Activated naive CD4-positive, alpha-beta T cell treated with anti-CD3 and anti-CD28 coated beads, Interleukin-2, amount 50 U/mL, for 72 hours (primary cell): ENCODE measurements at regions not wholly inside any gene's neighbourhood (a gene's known extent, or its start where the extent isn't known, plus 50 kb on each side); places are given as distances from the start of the nearest gene placed in this dataset.

Experiments used
- ATAC-seq, 2 donors: fragments of 150-1000 bp; cut with Tn5 transposase; 2 replicates each; pipeline ENCODE4 v1.10.0; 2021; ENCODE audit warnings: mild to moderate bottlenecking in 2 of 2, moderate library complexity in 2 of 2
- DNase-seq, 2 donors: peaks; one replicate each; pipeline ENCODE4 v3.0.0; 2021 to 2022; ENCODE audit warnings: low spot score in 2 of 2
- H3K27ac Mint-ChIP-seq, 2 donors: one replicate each; pipeline ENCODE4 v1.8.0; 2022; ENCODE audit warnings: mild to moderate bottlenecking in 2 of 2, mixed read lengths in 2 of 2
- H3K36me3 Mint-ChIP-seq, 2 donors: one replicate each; pipeline ENCODE4 v1.8.0; 2022; ENCODE audit warnings: mixed read lengths in 2 of 2
- H3K9me3 Mint-ChIP-seq, 2 donors: one replicate each; pipeline ENCODE4 v1.8.0; 2022; ENCODE audit warnings: mixed read lengths in 2 of 2

GRCh38 chr1:163725551-163725950 lies 403.8 kb downstream of the NUF2 start:
- peaks cover 0 to 9% of the 10 kb centered on the region in 2 donors for H3K36me3 Mint-ChIP-seq
- DNase-seq = no peak
- ATAC-seq = no peak
- peaks cover 19 to 20% of the 10 kb centered on the region in 2 donors for H3K9me3 Mint-ChIP-seq
- no peak overlapping the region for H3K27ac Mint-ChIP-seq

GRCh38 chr1:163730411-163730821 lies 408.7 kb downstream of the NUF2 start:
- DNase-seq (no peak), ATAC-seq (no peak)
- Mint-ChIP-seq H3K27ac (no peak overlapping the region), H3K9me3 (peaks cover 19 to 22% of the 10 kb centered on the region in 2 donors), H3K36me3 (peaks cover 0 to 9% of the 10 kb centered on the region in 2 donors)

GRCh38 chr1:163737261-163737660 lies 415.5 kb downstream of the NUF2 start:
- H3K36me3 Mint-ChIP-seq = peaks cover 0 to 5% of the 10 kb centered on the region in 2 donors
- H3K9me3 Mint-ChIP-seq = peaks cover 10 to 11% of the 10 kb centered on the region in 2 donors
- no peak overlapping the region for H3K27ac Mint-ChIP-seq
- no peak for DNase-seq
- no peak for ATAC-seq

GRCh38 chr1:163744301-163744887 lies 422.6 kb downstream of the NUF2 start:
- no peak overlapping the region for H3K27ac Mint-ChIP-seq
- peaks cover 20 to 33% of the 10 kb centered on the region in 2 donors for H3K9me3 Mint-ChIP-seq
- ATAC-seq (no peak), DNase-seq (no peak)
- H3K36me3 Mint-ChIP-seq = peaks cover 0 to 21% of the 10 kb centered on the region in 2 donors

- no peak overlapping the region for H3K27ac Mint-ChIP-seq
- no peak for ATAC-seq
These were observed 423.4 kb downstream of the NUF2 start for GRCh38 chr1:163745204-163745603.

GRCh38 chr1:163747261-163747660 lies 425.5 kb downstream of the NUF2 start:
- Mint-ChIP-seq H3K36me3 (peaks cover 0 to 21% of the 10 kb centered on the region in 2 donors), H3K27ac (no peak overlapping the region), H3K9me3 (peaks cover 15 to 31% of the 10 kb centered on the region in 2 donors)
- DNase-seq = no peak
- no peak for ATAC-seq

More at GRCh38 chr1:163745204-163745603, 423.4 kb downstream of the NUF2 start:
- Mint-ChIP-seq H3K36me3 (peaks cover 0 to 21% of the 10 kb centered on the region in 2 donors), H3K9me3 (peaks cover 20 to 38% of the 10 kb centered on the region in 2 donors)
- no peak for DNase-seq

- no peak for ATAC-seq
- DNase-seq = no peak
- Mint-ChIP-seq H3K9me3 (peaks cover 12 to 26% of the 10 kb centered on the region in 2 donors), H3K36me3 (peaks cover 0 to 21% of the 10 kb centered on the region in 2 donors), H3K27ac (no peak overlapping the region)
These were observed 426.1 kb downstream of the NUF2 start for GRCh38 chr1:163747855-163748254.

GRCh38 chr1:163758977-163759670 lies 437.4 kb downstream of the NUF2 start:
- peaks cover 32 to 36% of the 10 kb centered on the region in 2 donors for H3K9me3 Mint-ChIP-seq
- no peak overlapping the region for H3K27ac Mint-ChIP-seq

GRCh38 chr1:163761898-163762297 lies 440.1 kb downstream of the NUF2 start:
- Mint-ChIP-seq H3K36me3 (peaks cover 0 to 17% of the 10 kb centered on the region in 2 donors), H3K9me3 (peaks cover 32 to 34% of the 10 kb centered on the region in 2 donors), H3K27ac (no peak overlapping the region)
- no peak for DNase-seq
- ATAC-seq = no peak

More at GRCh38 chr1:163758977-163759670, 437.4 kb downstream of the NUF2 start:
- peaks cover 0 to 17% of the 10 kb centered on the region in 2 donors for H3K36me3 Mint-ChIP-seq
- ATAC-seq (no peak), DNase-seq (no peak)

- no peak overlapping the region for H3K27ac Mint-ChIP-seq
- no peaks in the 10 kb centered on the region for H3K36me3 Mint-ChIP-seq
- DNase-seq = no peak
- peaks cover 15 to 18% of the 10 kb centered on the region in 2 donors for H3K9me3 Mint-ChIP-seq
- ATAC-seq = no peak
These were observed 444.6 kb downstream of the NUF2 start for GRCh38 chr1:163766257-163766918.

GRCh38 chr1:163768576-163768975 lies 446.8 kb downstream of the NUF2 start:
- Mint-ChIP-seq H3K27ac (no peak overlapping the region), H3K36me3 (no peaks in the 10 kb centered on the region), H3K9me3 (peaks cover 15 to 22% of the 10 kb centered on the region in 2 donors)
- no peak for DNase-seq
- no peak for ATAC-seq

- ATAC-seq = no peak
- no peak for DNase-seq
- Mint-ChIP-seq H3K9me3 (peaks cover 15 to 16% of the 10 kb centered on the region in 2 donors), H3K36me3 (peaks cover 0 to 4% of the 10 kb centered on the region in 2 donors), H3K27ac (no peak overlapping the region)
These were observed 448.5 kb downstream of the NUF2 start for GRCh38 chr1:163770265-163770664.

- ATAC-seq = no peak
- Mint-ChIP-seq H3K9me3 (peaks cover 12 to 16% of the 10 kb centered on the region in 2 donors), H3K36me3 (peaks cover 0 to 10% of the 10 kb centered on the region in 2 donors), H3K27ac (no peak overlapping the region)
- no peak for DNase-seq
These were observed 449.9 kb downstream of the NUF2 start for GRCh38 chr1:163771637-163772036.

- DNase-seq (no peak), ATAC-seq (no peak)
- no peak overlapping the region for H3K27ac Mint-ChIP-seq
These were observed 450.5 kb downstream of the NUF2 start for GRCh38 chr1:163772246-163772645.

GRCh38 chr1:163773396-163773795 lies 451.6 kb downstream of the NUF2 start:
- peaks cover 13 to 22% of the 10 kb centered on the region in 2 donors for H3K9me3 Mint-ChIP-seq
- no peak for ATAC-seq
- DNase-seq = no peak
- peaks cover 0 to 17% of the 10 kb centered on the region in 2 donors for H3K36me3 Mint-ChIP-seq
- no peak overlapping the region for H3K27ac Mint-ChIP-seq

More at GRCh38 chr1:163772246-163772645, 450.5 kb downstream of the NUF2 start:
- H3K36me3 Mint-ChIP-seq = peaks cover 0 to 10% of the 10 kb centered on the region in 2 donors
- H3K9me3 Mint-ChIP-seq = peaks cover 12 to 16% of the 10 kb centered on the region in 2 donors

GRCh38 chr1:163774401-163774945 lies 452.7 kb downstream of the NUF2 start:
- DNase-seq (no peak), ATAC-seq (no peak)
- Mint-ChIP-seq H3K9me3 (peaks cover 21 to 27% of the 10 kb centered on the region in 2 donors), H3K27ac (no peak overlapping the region), H3K36me3 (peaks cover 0 to 18% of the 10 kb centered on the region in 2 donors)
